Lung (tissue), 11 donors: ENCODE measurements at regions not wholly inside any gene's neighbourhood (a gene's known extent, or its start where the extent isn't known, plus 50 kb on each side); places are given as distances from the start of the nearest gene placed in this dataset.

ENCODE experiments used
- ATAC-seq: fragments of 200-7000 bp; cut with Tn5 transposase; one replicate; pipeline ENCODE4 v1.9.1; 2020; ENCODE audit warnings: moderate number of reproducible peaks; ENCODE audit not compliant: insufficient read depth, low FRiP score
- DNase-seq, 3 donors: peaks; one replicate each; pipeline ENCODE4 v3.0.0-alpha.2; 2013 to 2017
- H3K27ac ChIP-seq, 2 donors: one replicate each; pipeline ENCODE4 v1.5.1; 2013; ENCODE audit warnings: mild to moderate bottlenecking in 2 of 2, moderate library complexity in 2 of 2, control low read depth in 1 of 2, inconsistent platforms in 1 of 2, low read depth in 1 of 2, low read length in 1 of 2
- H3K27me3 ChIP-seq, 3 donors: one replicate each; pipeline ENCODE4 v1.5.1; 2013; ENCODE audit warnings: low read length in 2 of 3; ENCODE audit not compliant: control insufficient read depth in 3 of 3, insufficient read depth in 3 of 3
- H3K36me3 ChIP-seq, 4 donors: one replicate each; pipeline ENCODE4 v1.5.1; 2013; ENCODE audit warnings: low read length in 4 of 4, mild to moderate bottlenecking in 1 of 4, moderate library complexity in 1 of 4; ENCODE audit not compliant: control insufficient read depth in 4 of 4, insufficient read depth in 4 of 4
- H3K4me1 ChIP-seq, 5 donors: one replicate each; pipeline ENCODE4 v1.5.1; 2013; ENCODE audit warnings: low read length in 5 of 5, mild to moderate bottlenecking in 2 of 5, moderate library complexity in 1 of 5; ENCODE audit not compliant: control insufficient read depth in 5 of 5, insufficient read depth in 5 of 5
- H3K4me3 ChIP-seq: one replicate; pipeline ENCODE4 v1.5.1; 2013; ENCODE audit warnings: mild to moderate bottlenecking, control low read depth, moderate library complexity
- H3K9ac ChIP-seq, 2 donors: one replicate each; pipeline ENCODE4 v1.5.1; 2013; ENCODE audit warnings: low read length in 2 of 2, control low read depth in 1 of 2; ENCODE audit not compliant: insufficient read depth in 1 of 2
- H3K9me3 ChIP-seq, 4 donors: one replicate each; pipeline ENCODE4 v1.5.1; 2013; ENCODE audit warnings: low read length in 3 of 4, mild to moderate bottlenecking in 1 of 4, moderate library complexity in 1 of 4; ENCODE audit not compliant: control insufficient read depth in 4 of 4, insufficient read depth in 3 of 4
- WGBS, 2 donors: extraction: QIAGEN DNeasy Blood & Tissue Kit; methylation state at CpG; one replicate each; pipeline ENCODE4 v1.1.7; 2013; 5-methylcytosine and 5-hydroxymethylcytosine counted together
- TF ChIP-seq, protein P1 (sequence below): IDR thresholded peaks from 2 replicates; pipeline ENCODE4 v1.5.1; 2012; ENCODE audit warnings: mild to moderate bottlenecking; ENCODE audit errors: control extremely low read depth, extremely low read depth
- donor health status: control.
- donor health status: control.
- donor health status: Bipolar disorder and iron deficiency.
- donor health status: healthy.
- donor health status: DM: yes; HTN: yes; CAD: no.

GRCh38 chr4:151468715-151469696 lies 60.0 kb downstream of the FHIP1A start:
- Histone ChIP-seq H3K27me3 (no peaks in the 10 kb centered on the region), H3K27ac (no peak overlapping the region), H3K36me3 (no peaks in the 10 kb centered on the region), H3K9me3 (no peaks in the 10 kb centered on the region), H3K9ac (no peak overlapping the region), H3K4me3 (no peak overlapping the region), H3K4me1 (peaks cover 0 to 3% (median 0%) of the 10 kb centered on the region in 5 donors)
- DNase-seq, result peak in 1 of 3 donors; percentile 8
- WGBS, 2 donors, result 71 to 83% methylated on average over 3 of the region's 3 CpGs
- TF ChIP-seq, protein P1, sequence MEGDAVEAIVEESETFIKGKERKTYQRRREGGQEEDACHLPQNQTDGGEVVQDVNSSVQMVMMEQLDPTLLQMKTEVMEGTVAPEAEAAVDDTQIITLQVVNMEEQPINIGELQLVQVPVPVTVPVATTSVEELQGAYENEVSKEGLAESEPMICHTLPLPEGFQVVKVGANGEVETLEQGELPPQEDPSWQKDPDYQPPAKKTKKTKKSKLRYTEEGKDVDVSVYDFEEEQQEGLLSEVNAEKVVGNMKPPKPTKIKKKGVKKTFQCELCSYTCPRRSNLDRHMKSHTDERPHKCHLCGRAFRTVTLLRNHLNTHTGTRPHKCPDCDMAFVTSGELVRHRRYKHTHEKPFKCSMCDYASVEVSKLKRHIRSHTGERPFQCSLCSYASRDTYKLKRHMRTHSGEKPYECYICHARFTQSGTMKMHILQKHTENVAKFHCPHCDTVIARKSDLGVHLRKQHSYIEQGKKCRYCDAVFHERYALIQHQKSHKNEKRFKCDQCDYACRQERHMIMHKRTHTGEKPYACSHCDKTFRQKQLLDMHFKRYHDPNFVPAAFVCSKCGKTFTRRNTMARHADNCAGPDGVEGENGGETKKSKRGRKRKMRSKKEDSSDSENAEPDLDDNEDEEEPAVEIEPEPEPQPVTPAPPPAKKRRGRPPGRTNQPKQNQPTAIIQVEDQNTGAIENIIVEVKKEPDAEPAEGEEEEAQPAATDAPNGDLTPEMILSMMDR, result no peak
- ATAC-seq, result no peak

DNA sequence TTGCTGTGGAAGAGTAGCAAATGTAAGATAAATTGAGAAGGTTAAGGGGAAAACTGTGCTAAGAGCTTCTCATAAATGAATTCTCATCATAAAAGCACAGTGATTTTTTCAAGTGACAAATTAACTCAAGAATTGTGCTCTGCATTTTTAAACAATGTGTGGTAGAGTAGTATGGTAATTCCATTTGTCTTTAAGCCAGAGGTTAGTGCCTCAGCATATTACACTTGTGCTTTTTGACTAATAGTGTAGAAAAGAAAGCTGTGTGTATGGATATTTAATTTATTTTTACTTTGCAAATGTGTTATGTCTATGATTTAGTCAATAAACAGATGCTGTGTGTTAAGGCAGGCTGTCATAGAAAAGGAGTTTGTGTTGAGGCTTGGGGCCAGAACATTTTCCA lies 61.0 kb downstream of the FHIP1A start:
- no peak overlapping the region for H3K4me3 ChIP-seq
- TF ChIP-seq, protein P1, result no peak
- H3K9ac ChIP-seq, result no peak overlapping the region
- DNase-seq (peak in 1 of 3 donors; percentile 38), ATAC-seq (no peak)
- peaks cover 0 to 3% (median 0%) of the 10 kb centered on the region in 5 donors for H3K4me1 ChIP-seq
- no peaks in the 10 kb centered on the region for H3K36me3 ChIP-seq
- no peak overlapping the region for H3K27ac ChIP-seq
- no peaks in the 10 kb centered on the region for H3K9me3 ChIP-seq
- no peaks in the 10 kb centered on the region for H3K27me3 ChIP-seq

DNA sequence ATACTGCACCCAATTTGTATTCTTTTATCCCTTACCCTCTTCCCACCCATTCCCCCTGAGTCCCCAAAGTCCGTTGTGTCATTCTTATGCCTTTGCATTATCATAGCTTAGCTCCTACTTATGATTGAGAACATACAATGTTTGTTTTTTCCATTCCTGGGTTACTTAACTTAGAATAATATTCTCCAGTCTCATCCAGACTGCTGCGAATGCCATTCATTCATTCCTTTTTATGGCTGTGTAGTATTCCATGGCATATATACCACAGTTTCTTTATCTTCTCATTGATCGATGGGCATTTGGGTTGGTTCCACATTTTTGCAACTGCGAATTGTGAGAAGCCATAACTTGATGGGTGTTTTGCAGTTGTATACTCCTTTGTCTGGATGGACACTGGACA lies 62.8 kb downstream of the FHIP1A start:
- Histone ChIP-seq H3K27me3 (no peaks in the 10 kb centered on the region), H3K9ac (no peak overlapping the region), H3K27ac (no peak overlapping the region), H3K36me3 (no peaks in the 10 kb centered on the region), H3K9me3 (no peaks in the 10 kb centered on the region), H3K4me3 (no peak overlapping the region), H3K4me1 (peaks cover 0 to 3% (median 0%) of the 10 kb centered on the region in 5 donors)
- DNase-seq (no peak), ATAC-seq (no peak)
- 93% methylated on average over 4 of the region's 4 CpGs for WGBS, 2 donors
- TF ChIP-seq, protein P1, result no peak
